PC-3 (cell line): ENCODE measurements at regions not wholly inside any gene's neighbourhood (a gene's known extent, or its start where the extent isn't known, plus 50 kb on each side); places are given as distances from the start of the nearest gene placed in this dataset.

Source experiments
- CTCF ChIP-seq: fragments of 300-600 bp; sonication (generic); conservative IDR thresholded peaks from 2 replicates; pipeline ENCODE4 v1.5.1; 2017; ENCODE audit warnings: antibody characterized with exemption, low read depth, mild to moderate bottlenecking, low read length
- EZH2 ChIP-seq: fragments of 300-600 bp; sonication (generic); IDR thresholded peaks from one replicate; pipeline ENCODE4 v1.6.1; 2017; ENCODE audit warnings: antibody characterized with exemption, mild to moderate bottlenecking, low read length; ENCODE audit not compliant: unreplicated experiment
- EZH2phosphoT487 ChIP-seq: fragments of 300-600 bp; sonication (generic); IDR thresholded peaks from 2 replicates; pipeline ENCODE4 v1.6.1; 2018; ENCODE audit warnings: mild to moderate bottlenecking, antibody characterized with exemption, low read length, borderline replicate concordance

GRCh38 chr3:102896851-102897621 lies 462.2 kb downstream of the ZPLD1 start:
- TF ChIP-seq CTCF, result no peak
- no peak for TF ChIP-seq EZH2
- no peak for TF ChIP-seq EZH2phosphoT487
